ENCODE measurements at regions not wholly inside any gene's neighbourhood (a gene's known extent, or its start where the extent isn't known, plus 50 kb on each side); places are given as distances from the start of the nearest gene placed in this dataset.

- no peak overlapping the region for H3K9ac ChIP-seq
- no peaks in the 10 kb centered on the region for H4K20me1 ChIP-seq (ENCODE audit: insufficient read depth)
- no peaks in the 10 kb centered on the region for H3K4me1 ChIP-seq (ENCODE audit: control insufficient read depth in 1 of 2, insufficient read depth in 2 of 2, low read depth in 1 of 2, low read length in 1 of 2)
- POLR2A ChIA-PET, result no interaction called here
- H3K27me3 ChIP-seq (ENCODE audit: insufficient read depth), result no peaks in the 10 kb centered on the region
- TF ChIP-seq ELF1 (IDR thresholded peaks at IDR 0.05) (no peak), REST (IDR thresholded peaks at IDR 0.05; ENCODE audit: low read depth, low read length) (no peak)
- H3K36me3 ChIP-seq (replicated peaks in 1 of 2; ENCODE audit: control insufficient read depth in 1 of 2, insufficient read depth in 2 of 2, low read length in 1 of 2), result no peaks in the 10 kb centered on the region
- DNase-seq, result no peak
- 60% methylated on average over 2 of the region's 2 CpGs for WGBS (ENCODE audit: low lambda C conversion rate)
- H3K4me2 ChIP-seq, result no peak overlapping the region
- no peaks in the 10 kb centered on the region for H3K9me3 ChIP-seq
- no peak overlapping the region for H2AFZ ChIP-seq (ENCODE audit: low read depth)
- no peaks in the 10 kb centered on the region for H3K79me2 ChIP-seq (ENCODE audit: insufficient read depth)
- CTCF ChIA-PET, result no interaction called here
- H3K9me2 ChIP-seq, result 0 out of 2 replicates have a peak, but pooled peaks cover 6% of the 10 kb centered on the region
- no peak overlapping the region for H3K4me3 ChIP-seq (ENCODE audit: low read depth in 2 of 2, low read length in 1 of 2)
- no peaks in the 10 kb centered on the region for H3F3A ChIP-seq (replicated peaks; ENCODE audit: insufficient read depth)
- no peak overlapping the region for H3K27ac ChIP-seq (ENCODE audit: low read depth in 2 of 2, low read length in 1 of 2)
Observed at GRCh38 chr10:62503872-62504271, 129.7 kb downstream of the ZNF365 start.

DNA sequence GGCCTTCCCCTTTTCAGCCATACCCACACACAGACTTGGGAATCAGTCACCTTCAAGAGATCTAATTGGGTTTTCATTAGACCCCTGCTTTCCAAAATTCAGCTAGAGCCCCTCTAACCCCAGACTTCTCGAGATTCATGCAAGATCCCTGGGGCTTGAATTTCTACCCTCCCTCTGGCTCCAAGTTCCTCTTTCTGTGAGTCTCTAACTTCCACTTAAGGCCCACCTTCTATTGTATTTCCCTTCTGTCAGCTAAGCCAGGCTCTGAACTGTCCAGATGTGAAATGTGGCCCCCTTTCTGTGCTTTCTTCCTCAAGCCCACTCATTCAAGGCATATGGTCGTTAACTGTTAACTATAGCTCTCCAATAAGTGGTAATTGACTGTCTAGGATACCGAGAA, 132.2 kb downstream of the ZNF365 start:
- no peaks in the 10 kb centered on the region for H4K20me1 ChIP-seq (ENCODE audit: insufficient read depth)
- H3K79me2 ChIP-seq (ENCODE audit: insufficient read depth), result no peaks in the 10 kb centered on the region
- no peak overlapping the region for H3K9ac ChIP-seq
- no peaks in the 10 kb centered on the region for H3K27me3 ChIP-seq (ENCODE audit: insufficient read depth)
- ChIA-PET CTCF (no interaction called here), POLR2A (no interaction called here)
- no peaks in the 10 kb centered on the region for H3K9me3 ChIP-seq
- WGBS (ENCODE audit: low lambda C conversion rate), result 75% methylated on average over 3 of the region's 3 CpGs
- H2AFZ ChIP-seq (ENCODE audit: low read depth), result no peak overlapping the region
- H3K4me3 ChIP-seq (ENCODE audit: low read depth in 2 of 2, low read length in 1 of 2), result no peak overlapping the region
- H3K4me2 ChIP-seq, result no peak overlapping the region
- no peak overlapping the region for H3K27ac ChIP-seq (ENCODE audit: low read depth in 2 of 2, low read length in 1 of 2)
- no peak for DNase-seq
- H3K4me1 ChIP-seq (ENCODE audit: control insufficient read depth in 1 of 2, insufficient read depth in 2 of 2, low read depth in 1 of 2, low read length in 1 of 2), result no peaks in the 10 kb centered on the region
- no peaks in the 10 kb centered on the region for H3K36me3 ChIP-seq (replicated peaks in 1 of 2; ENCODE audit: control insufficient read depth in 1 of 2, insufficient read depth in 2 of 2, low read length in 1 of 2)
- H3K9me2 ChIP-seq, result 0 out of 2 replicates have a peak, but pooled peaks cover 6% of the 10 kb centered on the region
- no peaks in the 10 kb centered on the region for H3F3A ChIP-seq (replicated peaks; ENCODE audit: insufficient read depth)
- TF ChIP-seq MEF2A (IDR thresholded peaks at IDR 0.05; ENCODE audit: borderline replicate concordance, low read depth) (no peak), EP300 (IDR thresholded peaks at IDR 0.05; ENCODE audit: borderline replicate concordance in 1 of 2, low read depth in 1 of 2, low read length in 1 of 2) (no peak), TAF1 (IDR thresholded peaks at IDR 0.05; ENCODE audit: borderline replicate concordance, low read depth, low read length) (no peak), ZBTB33 (IDR thresholded peaks at IDR 0.05; ENCODE audit: borderline replicate concordance, low read depth) (no peak), IRF3 (IDR thresholded peaks at IDR 0.05; ENCODE audit: low read depth, low read length) (no peak), TCF12 (IDR thresholded peaks at IDR 0.05) (no peak), GATA2 (CRISPR knock-in tag; IDR thresholded peaks at IDR 0.05) (no peak), REST (IDR thresholded peaks at IDR 0.05; ENCODE audit: low read depth, low read length) (no peak), SMC3 (IDR thresholded peaks at IDR 0.05; ENCODE audit: low read depth, low read length) (no peak), FOSL2 (IDR thresholded peaks at IDR 0.05; ENCODE audit: borderline replicate concordance, low read depth) (no peak), USF2 (IDR thresholded peaks at IDR 0.05; ENCODE audit: borderline replicate concordance, low read depth, low read length) (no peak), FOXJ3 (CRISPR knock-in tag; IDR thresholded peaks at IDR 0.05) (no peak), GABPA (IDR thresholded peaks at IDR 0.05; ENCODE audit: low read depth) (no peak), CHD2 (IDR thresholded peaks at IDR 0.05; ENCODE audit: low read length, partially characterized antibody) (no peak)
- TF ChIP-seq, protein P1, sequence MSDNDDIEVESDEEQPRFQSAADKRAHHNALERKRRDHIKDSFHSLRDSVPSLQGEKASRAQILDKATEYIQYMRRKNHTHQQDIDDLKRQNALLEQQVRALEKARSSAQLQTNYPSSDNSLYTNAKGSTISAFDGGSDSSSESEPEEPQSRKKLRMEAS (IDR thresholded peaks at IDR 0.05; ENCODE audit: low read depth), result no peak

Measured in SK-N-SH (cell line).